Spleen (tissue), 11 donors: ENCODE measurements at regions not wholly inside any gene's neighbourhood (a gene's known extent, or its start where the extent isn't known, plus 50 kb on each side); places are given as distances from the start of the nearest gene placed in this dataset.

Experiments used
- DNase-seq: peaks from one replicate; pipeline ENCODE4 v3.0.0-alpha.2; 2020
- H3K27ac ChIP-seq, 8 donors: fragments of 200-600 bp; sonication (generic) in 7 of 8; 1 replicate in 4 of 8; 2 replicates in 4 of 8; pipeline versions ENCODE4 v1.5.0 to v1.8.0; 2016 to 2021; ENCODE audit warnings: inconsistent platforms in 4 of 8, mild to moderate bottlenecking in 4 of 8, moderate library complexity in 1 of 8
- H3K27me3 ChIP-seq, 7 donors: fragments of 200-600 bp; sonication (generic) in 6 of 7; replicated peaks in 1 of 7; 1 replicate in 4 of 7; 2 replicates in 3 of 7; pipeline versions ENCODE4 v1.5.0 to v1.8.0; 2016 to 2021; ENCODE audit warnings: inconsistent platforms in 3 of 7, mild to moderate bottlenecking in 1 of 7
- H3K36me3 ChIP-seq, 6 donors: fragments of 200-600 bp; sonication (generic) in 5 of 6; 1 replicate in 4 of 6; 2 replicates in 2 of 6; pipeline versions ENCODE4 v1.5.0 to v1.8.0; 2016 to 2021; ENCODE audit warnings: inconsistent platforms in 2 of 6
- H3K4me1 ChIP-seq, 6 donors: fragments of 200-600 bp; sonication (generic) in 5 of 6; 1 replicate in 3 of 6; 2 replicates in 3 of 6; pipeline versions ENCODE4 v1.5.0 to v1.8.0; 2016 to 2021; ENCODE audit warnings: inconsistent platforms in 3 of 6
- H3K4me3 ChIP-seq, 8 donors: fragments of 200-600 bp; sonication (generic) in 7 of 8; 1 replicate in 4 of 8; 2 replicates in 4 of 8; pipeline versions ENCODE4 v1.5.0 to v1.8.0; 2016 to 2021; ENCODE audit warnings: inconsistent platforms in 4 of 8, mild to moderate bottlenecking in 4 of 8, moderate library complexity in 2 of 8
- H3K9me3 ChIP-seq, 8 donors: fragments of 200-600 bp; sonication (generic) in 7 of 8; 1 replicate in 4 of 8; 2 replicates in 4 of 8; pipeline versions ENCODE4 v1.5.0 to v1.8.0; 2016 to 2021; ENCODE audit warnings: inconsistent platforms in 4 of 8
- POLR2A ChIP-seq, 3 donors: fragments of 450-650 bp; IDR thresholded peaks; one replicate each; pipeline ENCODE4 v1.5.1; 2017; ENCODE audit warnings: antibody characterized with exemption in 3 of 3, mild to moderate bottlenecking in 1 of 3
- POLR2AphosphoS5 ChIP-seq, 3 donors: sonication (generic); formaldehyde crosslinking; IDR thresholded peaks; one replicate each; pipeline ENCODE4 v1.5.1; 2017; ENCODE audit warnings: antibody characterized with exemption in 3 of 3
- WGBS, 5 donors: extraction: QIAGEN DNeasy Blood & Tissue Kit in 3 of 5; methylation state at CpG; one replicate each; pipeline versions ENCODE4 v1.1.5 to v1.1.7; 2013 to 2018; 5-methylcytosine and 5-hydroxymethylcytosine counted together
- intact Hi-C: fragments of 100-400 bp; cut with DNase I; formaldehyde crosslinking; loops from one replicate; pipeline ENCODE4 v1.15.0; 2023; ENCODE audit warnings: low total_unique reads
- TF ChIP-seq, protein P1 (sequence below), 11 experiments: fragments of 200-600 bp in 7 of 11; fragments of 450-650 bp in 4 of 11; sonication (generic) in 4 of 11; IDR thresholded peaks in 8 of 11; conservative IDR thresholded peaks in 3 of 11; 1 replicate in 7 of 11; 2 replicates in 4 of 11; pipeline versions ENCODE4 v1.4.0 to v1.8.0; 2016 to 2021; ENCODE audit warnings: antibody characterized with exemption in 11 of 11, inconsistent platforms in 4 of 11, mild to moderate bottlenecking in 1 of 11
- donor health status: healthy with polysubstance abuse.
- donor health status: DM: no; HTN: no; CAD: no; lungs with moderate emphysema.
- donor health status: DM: no; HTN: no; CAD: no.
- donor health status: Bipolar disorder and iron deficiency.
- donor health status: healthy.
- donor health status: DM: no; HTN: no; CAD: no.
- donor health status: DM: yes; HTN: yes; CAD: no.

DNA sequence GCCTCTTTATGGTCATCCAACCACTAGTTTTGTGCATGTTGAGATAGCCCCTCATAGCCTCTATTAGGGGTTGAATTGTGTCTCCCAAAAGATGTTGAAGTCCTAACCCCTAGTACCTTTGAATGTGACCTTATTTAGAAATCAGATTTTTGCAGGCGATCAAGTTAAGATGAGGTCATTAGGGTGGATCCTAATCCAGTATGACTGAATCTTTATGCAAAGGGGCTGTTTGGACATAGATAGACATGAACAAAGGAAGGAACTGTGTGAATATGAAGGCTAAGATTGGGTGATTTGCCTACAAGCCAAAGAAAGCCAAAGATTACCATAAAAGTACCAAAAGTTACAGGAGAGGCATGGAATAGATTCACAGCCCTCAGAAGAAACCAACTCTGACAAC lies 209.6 kb downstream of the NUAK1 start:
- no peak for TF ChIP-seq POLR2AphosphoS5 (IDR thresholded peaks at IDR 0.05)
- TF ChIP-seq, protein P1, sequence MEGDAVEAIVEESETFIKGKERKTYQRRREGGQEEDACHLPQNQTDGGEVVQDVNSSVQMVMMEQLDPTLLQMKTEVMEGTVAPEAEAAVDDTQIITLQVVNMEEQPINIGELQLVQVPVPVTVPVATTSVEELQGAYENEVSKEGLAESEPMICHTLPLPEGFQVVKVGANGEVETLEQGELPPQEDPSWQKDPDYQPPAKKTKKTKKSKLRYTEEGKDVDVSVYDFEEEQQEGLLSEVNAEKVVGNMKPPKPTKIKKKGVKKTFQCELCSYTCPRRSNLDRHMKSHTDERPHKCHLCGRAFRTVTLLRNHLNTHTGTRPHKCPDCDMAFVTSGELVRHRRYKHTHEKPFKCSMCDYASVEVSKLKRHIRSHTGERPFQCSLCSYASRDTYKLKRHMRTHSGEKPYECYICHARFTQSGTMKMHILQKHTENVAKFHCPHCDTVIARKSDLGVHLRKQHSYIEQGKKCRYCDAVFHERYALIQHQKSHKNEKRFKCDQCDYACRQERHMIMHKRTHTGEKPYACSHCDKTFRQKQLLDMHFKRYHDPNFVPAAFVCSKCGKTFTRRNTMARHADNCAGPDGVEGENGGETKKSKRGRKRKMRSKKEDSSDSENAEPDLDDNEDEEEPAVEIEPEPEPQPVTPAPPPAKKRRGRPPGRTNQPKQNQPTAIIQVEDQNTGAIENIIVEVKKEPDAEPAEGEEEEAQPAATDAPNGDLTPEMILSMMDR (IDR thresholded peaks at IDR 0.05 in 8 of 11, conservative IDR thresholded peaks at IDR 0.05 in 3 of 11) = no peak
- TF ChIP-seq POLR2A (IDR thresholded peaks at IDR 0.05) = no peak
- Histone ChIP-seq H3K27me3 (peaks cover 0 to 6% (median 0%) of the 10 kb centered on the region in 7 donors), H3K36me3 (no peaks in the 10 kb centered on the region), H3K4me1 (no peaks in the 10 kb centered on the region), H3K27ac (no peak overlapping the region), H3K9me3 (no peaks in the 10 kb centered on the region), H3K4me3 (no peak overlapping the region)
- no peak for DNase-seq
- intact Hi-C loops = no loop called here
- WGBS, 5 donors = 91 to 100% (median 96%) methylated on average over 1 of the region's 1 CpG

DNA sequence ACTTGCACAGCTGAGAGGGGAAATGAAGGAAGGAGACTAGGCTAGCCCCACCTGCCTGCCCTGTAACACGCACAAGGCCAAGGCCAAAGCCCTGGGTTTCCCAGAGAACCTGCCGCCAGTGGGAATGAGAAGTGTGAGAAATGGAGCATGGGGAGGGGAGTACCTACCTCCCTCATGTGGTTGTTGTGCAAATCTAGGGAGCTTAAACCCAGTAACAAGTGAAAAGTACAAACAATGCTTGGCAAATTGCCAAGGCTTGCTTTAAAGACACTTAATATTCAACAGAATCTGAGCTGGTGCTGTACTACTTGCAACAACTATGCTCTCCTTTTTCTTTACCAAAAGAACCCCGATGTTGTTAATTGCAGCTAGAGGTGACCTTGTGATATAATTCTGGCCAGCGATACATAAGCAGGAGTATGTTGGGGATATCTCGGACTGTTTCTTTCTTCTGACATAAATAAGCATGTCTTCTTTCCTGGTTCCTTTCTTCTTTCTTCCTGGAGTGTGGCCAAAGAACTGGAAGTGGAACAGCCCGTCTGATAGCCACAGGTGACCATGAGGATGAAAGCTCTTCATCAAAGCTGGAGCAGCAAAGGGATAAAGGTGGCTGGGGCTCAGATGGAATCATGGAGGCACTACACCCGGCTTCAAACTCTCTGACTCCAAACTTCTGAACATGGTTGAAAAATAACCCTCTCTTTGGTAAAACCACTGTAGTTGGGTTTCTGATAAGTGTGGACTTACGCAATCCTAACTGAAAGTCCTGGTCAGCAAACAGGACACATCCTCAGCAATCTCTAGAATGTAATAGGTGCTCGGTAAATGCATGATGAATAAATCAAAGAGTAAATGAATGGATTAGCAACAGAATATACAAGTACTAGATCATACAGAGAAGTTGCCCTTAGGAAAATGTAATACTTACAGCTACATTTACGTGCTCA lies 207.9 kb downstream of the NUAK1 start:
- Histone ChIP-seq H3K4me3 (no peak overlapping the region), H3K9me3 (no peaks in the 10 kb centered on the region), H3K27ac (no peak overlapping the region), H3K4me1 (no peaks in the 10 kb centered on the region), H3K36me3 (no peaks in the 10 kb centered on the region), H3K27me3 (peaks cover 0 to 16% (median 0%) of the 10 kb centered on the region in 7 donors)
- intact Hi-C loops = no loop called here
- TF ChIP-seq POLR2AphosphoS5 (IDR thresholded peaks at IDR 0.05) (no peak), POLR2A (IDR thresholded peaks at IDR 0.05) (no peak)
- TF ChIP-seq, protein P1 (IDR thresholded peaks at IDR 0.05 in 8 of 11, conservative IDR thresholded peaks at IDR 0.05 in 3 of 11) = no peak
- 79 to 85% (median 84%) methylated on average over 10 of the region's 10 CpGs for WGBS, 5 donors
- DNase-seq = no peak

DNA sequence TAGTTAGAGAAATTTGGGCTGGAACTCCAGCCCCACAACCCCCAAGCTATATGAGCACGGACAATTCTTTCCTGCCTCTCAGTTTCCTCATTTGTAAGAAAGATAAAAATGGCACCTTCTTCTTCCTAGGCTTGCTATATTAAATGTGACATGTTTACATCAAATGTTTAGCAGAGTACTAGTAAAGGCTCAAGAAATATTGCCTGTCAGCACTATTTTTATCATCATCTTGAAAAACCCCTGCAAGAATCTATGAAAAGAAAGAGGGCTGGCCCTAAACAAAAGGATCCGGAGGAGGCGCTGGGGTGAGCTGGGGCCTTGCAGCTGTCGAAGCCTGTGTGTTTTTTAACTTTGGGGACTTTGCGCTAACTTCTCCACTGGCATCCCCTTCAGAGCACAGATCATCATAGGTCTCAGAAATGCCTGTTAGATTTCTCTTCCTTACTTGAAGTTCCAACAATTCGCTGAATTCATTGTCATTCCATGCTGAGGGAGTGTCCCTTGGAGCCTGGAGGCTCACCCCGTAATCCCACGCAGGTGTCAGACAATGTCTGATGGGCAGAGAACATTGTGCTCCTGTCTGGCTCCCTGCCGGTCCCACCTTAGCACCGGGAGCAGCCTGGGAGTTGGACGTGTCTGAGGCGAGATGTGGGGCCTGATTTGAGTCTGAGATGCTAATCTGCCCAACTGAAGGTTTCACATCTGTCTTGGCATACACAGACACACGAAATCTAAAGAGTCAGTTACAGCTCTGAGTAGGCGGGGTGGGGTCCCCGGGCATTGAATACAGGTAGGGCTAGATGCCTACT lies 206.8 kb downstream of the NUAK1 start:
- 83 to 87% (median 84%) methylated on average over 13 to 15 of the region's 15 CpGs for WGBS, 5 donors
- Histone ChIP-seq H3K4me3 (no peak overlapping the region), H3K4me1 (no peaks in the 10 kb centered on the region), H3K9me3 (no peaks in the 10 kb centered on the region), H3K36me3 (no peaks in the 10 kb centered on the region), H3K27me3 (peaks cover 0 to 20% (median 0%) of the 10 kb centered on the region in 7 donors), H3K27ac (no peak overlapping the region)
- no peak for DNase-seq
- intact Hi-C loops = no loop called here
- TF ChIP-seq POLR2A (IDR thresholded peaks at IDR 0.05) (no peak), POLR2AphosphoS5 (IDR thresholded peaks at IDR 0.05) (no peak)
- TF ChIP-seq, protein P1 (IDR thresholded peaks at IDR 0.05 in 8 of 11, conservative IDR thresholded peaks at IDR 0.05 in 3 of 11) = no peak
